ENCODE measurements at regions not wholly inside any gene's neighbourhood (a gene's known extent, or its start where the extent isn't known, plus 50 kb on each side); places are given as distances from the start of the nearest gene placed in this dataset.

GRCh38 chr4:133596459-133596858, 447.4 kb downstream of the PCDH10 start:
- no peak for FAIRE-seq
- no peaks in the 10 kb centered on the region for H3K9me1 ChIP-seq (replicated peaks; ENCODE audit: control insufficient read depth, extremely low read depth, insufficient read depth, low read length)
- dilution Hi-C loops (cut with MboI; ENCODE audit: extremely low pct_ligation_motif_present, low sequenced_read_pairs) (no loop called here), intact Hi-C loops (cut with micrococcal nuclease) (no loop called here)
- no peaks in the 10 kb centered on the region for H4K20me1 ChIP-seq (replicated peaks; ENCODE audit: control insufficient read depth, extremely low read depth, insufficient read depth, low read length)
- no peak for DNase-seq (ENCODE audit: low read depth, low spot score)
- ChIA-PET POLR2A (no interaction called here), CTCF (no interaction called here)
- no TSS peak for BruUV-seq (replicated peaks)
- H3K79me2 ChIP-seq (ENCODE audit: control insufficient read depth, insufficient read depth, low read length) = no peaks in the 10 kb centered on the region
- H3K9ac ChIP-seq (replicated peaks; ENCODE audit: extremely low read depth, insufficient read depth, low read length) = no peak overlapping the region
- TF ChIP-seq JUN (IDR thresholded peaks at IDR 0.05; ENCODE audit: borderline replicate concordance, insufficient read depth, insufficient read length, low read depth) (no peak), CTCF (IDR thresholded peaks at IDR 0.05; ENCODE audit: extremely low read depth in 1 of 2, insufficient read depth in 1 of 2, low read depth in 1 of 2, low read length in 2 of 2) (no peak), EZH2 (IDR thresholded peaks at IDR 0.05; ENCODE audit: borderline replicate concordance, low read depth, low read length, severe bottlenecking) (no peak), POLR2A (IDR thresholded peaks at IDR 0.05; ENCODE audit: low read depth, low read length) (no peak), MAX (IDR thresholded peaks at IDR 0.05; ENCODE audit: insufficient read depth, insufficient read length) (no peak), POLR2AphosphoS5 (IDR thresholded peaks at IDR 0.05; ENCODE audit: insufficient read depth, low read depth, low read length) (no peak), MYC (IDR thresholded peaks at IDR 0.05; ENCODE audit: low read depth, low read length) (no peak), GATA2 (IDR thresholded peaks at IDR 0.05; ENCODE audit: insufficient read depth, insufficient read length, low read depth, low read length) (no peak), FOS (IDR thresholded peaks at IDR 0.05; ENCODE audit: borderline replicate concordance, insufficient read depth, low read length) (no peak)
- H2AFZ ChIP-seq (ENCODE audit: low read depth, low read length) = no peak overlapping the region
- H3K9me3 ChIP-seq (replicated peaks; ENCODE audit: control insufficient read depth, insufficient read depth, low read length) = no peaks in the 10 kb centered on the region
- H3K4me1 ChIP-seq (ENCODE audit: control insufficient read depth, extremely low read depth, insufficient read depth, low read length) = no peaks in the 10 kb centered on the region
- H3K36me3 ChIP-seq (ENCODE audit: control insufficient read depth in 2 of 2, extremely low read depth in 1 of 2, insufficient read depth in 2 of 2, low read length in 2 of 2) = no peaks in the 10 kb centered on the region
- no peaks in the 10 kb centered on the region for H3K27me3 ChIP-seq (ENCODE audit: control insufficient read depth in 2 of 2, insufficient read depth in 2 of 2, low read length in 2 of 2)
- H3K4me3 ChIP-seq (replicated peaks in 1 of 3; ENCODE audit: insufficient read depth in 1 of 3, low read depth in 1 of 3, low read length in 3 of 3) = no peak overlapping the region
- no peak overlapping the region for H3K27ac ChIP-seq (ENCODE audit: insufficient read depth, low read depth, low read length)
- no peak overlapping the region for H3K4me2 ChIP-seq (ENCODE audit: insufficient read depth, low read length)
